B cell (primary cell): ENCODE measurements at regions not wholly inside any gene's neighbourhood (a gene's known extent, or its start where the extent isn't known, plus 50 kb on each side); places are given as distances from the start of the nearest gene placed in this dataset.

Source experiments
- ATAC-seq: fragments of 200-7000 bp; cut with Tn5 transposase; one replicate; pipeline ENCODE4 v1.10.0; 2021; ENCODE audit warnings: low read depth, mild to moderate bottlenecking, moderate number of reproducible peaks, moderate library complexity
- CTCF ChIA-PET: fragments of 350-600 bp; sonication (Branson Sonifier 250); formaldehyde crosslinking; loops from one replicate; lab custom pipeline; 2021; ENCODE audit warnings: antibody characterized with exemption, inconsistent platforms; lab: Charles Lee
- POLR2A ChIA-PET: fragments of 350-600 bp; sonication (Branson Sonifier 250); formaldehyde crosslinking; loops from one replicate; lab custom pipeline; 2021; ENCODE audit warnings: antibody characterized with exemption; lab: Charles Lee
- DNase-seq: peaks from one replicate; pipeline ENCODE4 v3.0.0; 2013
- H2AFZ ChIP-seq: 2 replicates; pipeline ENCODE4 v1.6.1; 2012; ENCODE audit warnings: mild to moderate bottlenecking, low read depth, low read length; ENCODE audit not compliant: insufficient read depth, poor library complexity, severe bottlenecking
- H3K27ac ChIP-seq, 2 donors: 1 replicate in 1 of 2; 2 replicates in 1 of 2; pipeline ENCODE4 v1.5.1; 2012 to 2013; ENCODE audit warnings: low read length in 2 of 2, mild to moderate bottlenecking in 2 of 2, moderate library complexity in 1 of 2
- H3K27me3 ChIP-seq, 4 experiments: fragments of 200-600 bp in 1 of 4; sonication (generic) in 1 of 4; replicated peaks in 1 of 4; 1 replicate in 2 of 4; 2 replicates in 2 of 4; pipeline versions ENCODE4 v1.6.1 to v1.7.0; 2013 to 2016; ENCODE audit warnings: low read length in 3 of 4, mild to moderate bottlenecking in 2 of 4, mixed read lengths in 1 of 4, moderate library complexity in 1 of 4; ENCODE audit not compliant: insufficient read depth in 4 of 4, control insufficient read depth in 3 of 4; ENCODE audit errors: control extremely low read depth in 1 of 4
- H3K36me3 ChIP-seq, 2 experiments: replicated peaks in 1 of 2; 1 replicate in 1 of 2; 2 replicates in 1 of 2; pipeline versions ENCODE4 v1.6.1 to v1.7.1; 2013; ENCODE audit warnings: low read length in 1 of 2; ENCODE audit not compliant: insufficient read depth in 2 of 2, control insufficient read depth in 1 of 2; ENCODE audit errors: control extremely low read depth in 1 of 2, extremely low read depth in 1 of 2
- H3K4me1 ChIP-seq, 2 donors: fragments of 200-600 bp in 1 of 2; sonication (generic) in 1 of 2; 1 replicate in 1 of 2; 2 replicates in 1 of 2; pipeline versions ENCODE4 v1.5.1 to v1.6.1; 2013 to 2017; ENCODE audit warnings: low read length in 2 of 2; ENCODE audit not compliant: control insufficient read depth in 2 of 2, insufficient read depth in 2 of 2
- H3K4me2 ChIP-seq: replicated peaks from 2 replicates; pipeline ENCODE3; 2012; ENCODE audit warnings: mild to moderate bottlenecking, low read depth, low read length; ENCODE audit not compliant: poor library complexity, severe bottlenecking
- H3K4me3 ChIP-seq, 5 experiments: fragments of 200-600 bp in 1 of 5; sonication (generic) in 1 of 5; 1 replicate in 3 of 5; 2 replicates in 2 of 5; pipeline versions ENCODE4 v1.5.1 to v1.7.0; 2011 to 2016; ENCODE audit warnings: low read length in 4 of 5, mild to moderate bottlenecking in 4 of 5, low read depth in 2 of 5, control low read depth in 1 of 5, moderate library complexity in 1 of 5; ENCODE audit not compliant: insufficient read depth in 1 of 5; ENCODE audit errors: control extremely low read depth in 1 of 5, extremely low read depth in 1 of 5
- H3K79me2 ChIP-seq: fragments of 200-600 bp; sonication (generic); one replicate; pipeline ENCODE4 v1.6.0; 2016; ENCODE audit warnings: low read length; ENCODE audit not compliant: control insufficient read depth, insufficient read depth
- H3K9ac ChIP-seq: fragments of 200-600 bp; sonication (generic); 2 replicates; pipeline ENCODE4 v1.6.1; 2017; ENCODE audit warnings: mild to moderate bottlenecking, low read length, moderate library complexity
- H3K9me3 ChIP-seq, 3 donors: one replicate each; pipeline versions ENCODE4 v1.6.1 to v1.7.1; 2013; ENCODE audit warnings: low read length in 2 of 3; ENCODE audit not compliant: control insufficient read depth in 2 of 3, insufficient read depth in 1 of 3; ENCODE audit errors: control extremely low read depth in 1 of 3
- H4K20me1 ChIP-seq: 2 replicates; pipeline ENCODE4 v1.6.0; 2012; ENCODE audit warnings: mild to moderate bottlenecking, low read length; ENCODE audit not compliant: insufficient read depth, control insufficient read depth, poor library complexity, severe bottlenecking
- H3K27ac Mint-ChIP-seq: one replicate; pipeline ENCODE4 v1.8.0; 2021; ENCODE audit warnings: mixed read lengths
- H3K27me3 Mint-ChIP-seq: one replicate; pipeline ENCODE4 v1.8.0; 2021; ENCODE audit warnings: mixed read lengths
- H3K4me1 Mint-ChIP-seq: one replicate; pipeline ENCODE4 v1.8.0; 2021; ENCODE audit warnings: mixed read lengths
- H3K4me3 Mint-ChIP-seq: one replicate; pipeline ENCODE4 v1.8.0; 2021; ENCODE audit warnings: mixed read lengths
- H3K9me3 Mint-ChIP-seq: one replicate; pipeline ENCODE4 v1.8.0; 2022; ENCODE audit warnings: mixed read lengths; ENCODE audit not compliant: insufficient read depth
- CTCF ChIP-seq: fragments of 200-600 bp; IDR thresholded peaks from one replicate; pipeline ENCODE4 v1.8.0; 2022; ENCODE audit warnings: antibody characterized with exemption, mild to moderate bottlenecking
- EZH2 ChIP-seq: IDR thresholded peaks from 2 replicates; pipeline ENCODE4 v1.6.1; 2012; ENCODE audit warnings: borderline replicate concordance, low read depth, mild to moderate bottlenecking, moderate library complexity, low read length; ENCODE audit not compliant: insufficient read depth, poor library complexity, severe bottlenecking
- WGBS: methylation state at CpG from one replicate; pipeline ENCODE4 v1.1.5; 2013; ENCODE audit warnings: missing lambda C conversion rate; ENCODE audit not compliant: insufficient coverage; 5-methylcytosine and 5-hydroxymethylcytosine counted together
- intact Hi-C: fragments of 100-400 bp; cut with micrococcal nuclease; formaldehyde crosslinking; loops from one replicate; pipeline ENCODE4 v1.10.0; 2022

GRCh38 chr14:38399652-38400051 lies 143.8 kb upstream of the CLEC14A start:
- no peak overlapping the region for H3K27ac Mint-ChIP-seq
- CTCF ChIA-PET = no interaction called here
- WGBS = no CpG with 5 or more reads among the region's 2 CpGs

GRCh38 chr14:38394767-38395166 lies 138.9 kb upstream of the CLEC14A start:
- Histone ChIP-seq H3K4me1 (no peaks in the 10 kb centered on the region), H3K9me3 (no peaks in the 10 kb centered on the region), H3K27ac (no peak overlapping the region), H3K79me2 (no peaks in the 10 kb centered on the region), H3K9ac (no peak overlapping the region), H3K27me3 (no peaks in the 10 kb centered on the region), H3K4me2 (no peak overlapping the region), H4K20me1 (no peaks in the 10 kb centered on the region), H2AFZ (no peak overlapping the region), H3K4me3 (no peak overlapping the region), H3K36me3 (no peaks in the 10 kb centered on the region)
- DNase-seq = no peak
- ChIA-PET CTCF (no interaction called here), POLR2A (interaction anchor here (0.6 kb wide), 1 partner anchor 1208 kb away, joined by 15 read pairs; no protein-coding TSS in a partner anchor)
- no peak overlapping the region for H3K4me3 Mint-ChIP-seq
- H3K27ac Mint-ChIP-seq = no peak overlapping the region
- H3K9me3 Mint-ChIP-seq = no peaks in the 10 kb centered on the region
- no peaks in the 10 kb centered on the region for H3K4me1 Mint-ChIP-seq
- intact Hi-C loops = no loop called here
- no peak for TF ChIP-seq CTCF
- ATAC-seq = no peak
- no peaks in the 10 kb centered on the region for H3K27me3 Mint-ChIP-seq

More at GRCh38 chr14:38399652-38400051, 143.8 kb upstream of the CLEC14A start:
- Histone ChIP-seq H3K9me3 (no peaks in the 10 kb centered on the region), H3K79me2 (no peaks in the 10 kb centered on the region), H3K9ac (no peak overlapping the region), H3K4me3 (no peak overlapping the region), H3K27me3 (no peaks in the 10 kb centered on the region), H3K27ac (no peak overlapping the region), H3K36me3 (no peaks in the 10 kb centered on the region), H3K4me2 (no peak overlapping the region), H4K20me1 (no peaks in the 10 kb centered on the region), H2AFZ (no peak overlapping the region), H3K4me1 (no peaks in the 10 kb centered on the region)
- Mint-ChIP-seq H3K4me3 (no peak overlapping the region), H3K27me3 (no peaks in the 10 kb centered on the region), H3K4me1 (no peaks in the 10 kb centered on the region), H3K9me3 (no peaks in the 10 kb centered on the region)
- POLR2A ChIA-PET = no interaction called here
- no peak for DNase-seq
- TF ChIP-seq EZH2 (no peak), CTCF (no peak)
- ATAC-seq = no peak
- intact Hi-C loops = no loop called here
